ENCODE measurements at regions not wholly inside any gene's neighbourhood (a gene's known extent, or its start where the extent isn't known, plus 50 kb on each side); places are given as distances from the start of the nearest gene placed in this dataset.

DNA sequence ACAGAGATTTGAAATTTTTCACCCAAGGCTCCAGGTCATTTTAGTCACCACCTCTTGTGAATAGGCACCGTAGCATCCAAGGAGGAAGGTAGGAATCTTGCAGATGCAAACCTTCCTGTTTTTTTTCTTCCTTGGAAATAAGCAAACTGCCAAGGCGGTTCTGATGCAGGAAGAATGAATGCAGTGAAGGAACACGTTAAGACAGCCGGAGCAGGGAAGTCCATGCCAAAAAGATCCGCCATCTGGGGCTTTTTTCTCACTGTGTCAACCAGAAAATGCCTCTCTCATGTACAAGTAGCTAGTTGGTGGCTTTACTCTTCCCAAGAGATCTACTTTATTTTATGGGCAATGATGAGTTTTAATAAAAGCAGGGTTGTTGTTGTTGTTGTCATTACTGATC is 142.4 kb downstream of the ZIC5 start:
- no peaks in the 10 kb centered on the region for H3K9me3 ChIP-seq (ENCODE audit: insufficient read depth, low read length)
- no peak overlapping the region for H3K4me3 ChIP-seq (ENCODE audit: low read length)
- no peaks in the 10 kb centered on the region for H4K20me1 ChIP-seq (ENCODE audit: insufficient read depth, low read length)
- no peak overlapping the region for H3K9ac ChIP-seq (ENCODE audit: low read length)
- no peak overlapping the region for H2AFZ ChIP-seq (ENCODE audit: low read depth, low read length)
- no peak overlapping the region for H3K4me2 ChIP-seq (ENCODE audit: low read length)
- 0 out of 2 replicates have a peak, but pooled peaks cover 2% of the 10 kb centered on the region for H3K27me3 ChIP-seq (ENCODE audit: low read depth, low read length)
- no peak for TF ChIP-seq EZH2phosphoT487 (IDR thresholded peaks at IDR 0.05; ENCODE audit: low read depth)
- TF ChIP-seq, protein P1, sequence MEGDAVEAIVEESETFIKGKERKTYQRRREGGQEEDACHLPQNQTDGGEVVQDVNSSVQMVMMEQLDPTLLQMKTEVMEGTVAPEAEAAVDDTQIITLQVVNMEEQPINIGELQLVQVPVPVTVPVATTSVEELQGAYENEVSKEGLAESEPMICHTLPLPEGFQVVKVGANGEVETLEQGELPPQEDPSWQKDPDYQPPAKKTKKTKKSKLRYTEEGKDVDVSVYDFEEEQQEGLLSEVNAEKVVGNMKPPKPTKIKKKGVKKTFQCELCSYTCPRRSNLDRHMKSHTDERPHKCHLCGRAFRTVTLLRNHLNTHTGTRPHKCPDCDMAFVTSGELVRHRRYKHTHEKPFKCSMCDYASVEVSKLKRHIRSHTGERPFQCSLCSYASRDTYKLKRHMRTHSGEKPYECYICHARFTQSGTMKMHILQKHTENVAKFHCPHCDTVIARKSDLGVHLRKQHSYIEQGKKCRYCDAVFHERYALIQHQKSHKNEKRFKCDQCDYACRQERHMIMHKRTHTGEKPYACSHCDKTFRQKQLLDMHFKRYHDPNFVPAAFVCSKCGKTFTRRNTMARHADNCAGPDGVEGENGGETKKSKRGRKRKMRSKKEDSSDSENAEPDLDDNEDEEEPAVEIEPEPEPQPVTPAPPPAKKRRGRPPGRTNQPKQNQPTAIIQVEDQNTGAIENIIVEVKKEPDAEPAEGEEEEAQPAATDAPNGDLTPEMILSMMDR (IDR thresholded peaks at IDR 0.05; ENCODE audit: low read depth, low read length) = no peak
- no peak overlapping the region for H3K27ac ChIP-seq (ENCODE audit: low read length)
- H3K79me2 ChIP-seq (ENCODE audit: low read length) = no peaks in the 10 kb centered on the region
- H3K4me1 ChIP-seq (ENCODE audit: low read length) = no peaks in the 10 kb centered on the region
- H3K36me3 ChIP-seq (replicated peaks; ENCODE audit: low read depth, low read length) = no peaks in the 10 kb centered on the region

- no peaks in the 10 kb centered on the region for H4K20me1 ChIP-seq (ENCODE audit: insufficient read depth, low read length)
- no peak overlapping the region for H3K9ac ChIP-seq (ENCODE audit: low read length)
- no peak for TF ChIP-seq EZH2phosphoT487 (IDR thresholded peaks at IDR 0.05; ENCODE audit: low read depth)
- TF ChIP-seq, protein P1 (IDR thresholded peaks at IDR 0.05; ENCODE audit: low read depth, low read length) = no peak
- H3K27me3 ChIP-seq (ENCODE audit: low read depth, low read length) = 0 out of 2 replicates have a peak, but pooled peaks cover 2% of the 10 kb centered on the region
- no peak overlapping the region for H3K27ac ChIP-seq (ENCODE audit: low read length)
- no peak overlapping the region for H3K4me2 ChIP-seq (ENCODE audit: low read length)
- no peak overlapping the region for H2AFZ ChIP-seq (ENCODE audit: low read depth, low read length)
- H3K79me2 ChIP-seq (ENCODE audit: low read length) = no peaks in the 10 kb centered on the region
- no peaks in the 10 kb centered on the region for H3K9me3 ChIP-seq (ENCODE audit: insufficient read depth, low read length)
- H3K4me3 ChIP-seq (ENCODE audit: low read length) = no peak overlapping the region
- H3K4me1 ChIP-seq (ENCODE audit: low read length) = no peaks in the 10 kb centered on the region
- H3K36me3 ChIP-seq (replicated peaks; ENCODE audit: low read depth, low read length) = no peaks in the 10 kb centered on the region
Measured at GRCh38 chr13:99828735-99829134, 142.8 kb downstream of the ZIC5 start.

DNA sequence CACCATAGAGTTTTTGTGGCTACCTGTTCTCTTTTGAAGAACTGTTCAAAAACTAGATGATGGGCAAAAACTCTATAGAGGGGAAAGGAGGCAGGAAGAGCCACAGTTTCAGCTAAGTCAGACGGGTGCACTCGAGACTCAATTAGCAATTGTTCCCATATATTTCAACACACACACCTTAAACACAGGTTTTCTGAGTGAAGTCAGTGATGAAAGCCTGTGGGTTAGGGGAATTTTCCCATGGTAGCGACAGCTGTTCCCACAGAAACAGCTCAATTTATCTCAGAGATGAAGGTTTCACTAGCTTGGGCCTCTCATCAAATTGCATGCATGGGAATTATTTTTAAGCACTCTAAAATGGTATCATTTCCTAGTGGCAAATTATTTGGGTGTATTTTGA is 143.4 kb downstream of the ZIC5 start:
- TF ChIP-seq, protein P1 (IDR thresholded peaks at IDR 0.05; ENCODE audit: low read depth, low read length) = no peak
- no peak for TF ChIP-seq EZH2phosphoT487 (IDR thresholded peaks at IDR 0.05; ENCODE audit: low read depth)
- Histone ChIP-seq H3K9me3 (ENCODE audit: insufficient read depth, low read length) (no peaks in the 10 kb centered on the region), H3K9ac (ENCODE audit: low read length) (no peak overlapping the region), H2AFZ (ENCODE audit: low read depth, low read length) (no peak overlapping the region), H3K36me3 (replicated peaks; ENCODE audit: low read depth, low read length) (no peaks in the 10 kb centered on the region), H4K20me1 (ENCODE audit: insufficient read depth, low read length) (no peaks in the 10 kb centered on the region), H3K4me3 (ENCODE audit: low read length) (no peak overlapping the region), H3K4me2 (ENCODE audit: low read length) (no peak overlapping the region), H3K27ac (ENCODE audit: low read length) (no peak overlapping the region), H3K79me2 (ENCODE audit: low read length) (no peaks in the 10 kb centered on the region), H3K27me3 (ENCODE audit: low read depth, low read length) (0 out of 2 replicates have a peak, but pooled peaks cover 4% of the 10 kb centered on the region), H3K4me1 (ENCODE audit: low read length) (no peaks in the 10 kb centered on the region)

DNA sequence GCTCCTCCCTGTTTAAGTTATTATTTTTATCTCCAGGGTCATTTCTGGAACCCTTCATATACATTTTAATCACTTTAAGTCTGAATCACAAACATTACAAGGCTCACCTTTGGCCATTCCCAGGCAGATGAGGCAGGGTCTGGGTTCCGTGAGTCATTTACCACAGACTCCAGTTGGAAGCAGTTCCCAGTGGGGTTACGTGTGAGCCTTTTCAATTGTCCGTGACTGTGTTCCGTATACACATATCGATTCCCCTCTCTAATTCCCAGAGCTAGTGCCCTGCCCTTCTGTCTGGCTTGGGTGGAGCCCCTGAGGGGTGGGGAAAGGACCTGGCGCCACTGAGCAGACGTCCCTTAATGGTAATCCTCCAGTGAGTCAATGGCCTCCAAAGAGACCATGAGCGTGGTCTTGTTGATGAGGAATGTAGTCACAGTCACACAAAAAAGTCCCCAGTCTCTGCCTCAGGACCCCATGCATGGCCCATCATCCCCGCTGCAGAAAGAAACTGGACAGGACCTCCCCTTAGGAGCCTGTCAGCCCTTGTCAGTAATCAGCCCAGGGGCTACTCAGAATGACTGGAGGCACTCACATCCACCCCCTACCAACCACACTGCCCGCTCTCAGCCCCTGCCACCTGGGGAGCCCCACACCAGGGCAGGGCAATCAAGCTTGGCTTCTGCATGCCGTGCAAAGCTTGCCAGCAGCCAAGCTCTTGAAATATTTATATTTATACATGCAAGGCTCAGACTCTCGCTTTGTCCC is 144.4 kb downstream of the ZIC5 start:
- no peak overlapping the region for H3K27ac ChIP-seq (ENCODE audit: low read length)
- 0 out of 2 replicates have a peak, but pooled peaks cover 4% of the 10 kb centered on the region for H3K27me3 ChIP-seq (ENCODE audit: low read depth, low read length)
- no peaks in the 10 kb centered on the region for H3K36me3 ChIP-seq (replicated peaks; ENCODE audit: low read depth, low read length)
- no peak overlapping the region for H3K9ac ChIP-seq (ENCODE audit: low read length)
- no peaks in the 10 kb centered on the region for H3K4me1 ChIP-seq (ENCODE audit: low read length)
- H4K20me1 ChIP-seq (ENCODE audit: insufficient read depth, low read length) = no peaks in the 10 kb centered on the region
- H3K4me3 ChIP-seq (ENCODE audit: low read length) = no peak overlapping the region
- TF ChIP-seq, protein P1 (IDR thresholded peaks at IDR 0.05; ENCODE audit: low read depth, low read length) = no peak
- TF ChIP-seq EZH2phosphoT487 (IDR thresholded peaks at IDR 0.05; ENCODE audit: low read depth) = no peak
- H2AFZ ChIP-seq (ENCODE audit: low read depth, low read length) = no peak overlapping the region
- no peak overlapping the region for H3K4me2 ChIP-seq (ENCODE audit: low read length)
- H3K9me3 ChIP-seq (ENCODE audit: insufficient read depth, low read length) = no peaks in the 10 kb centered on the region
- no peaks in the 10 kb centered on the region for H3K79me2 ChIP-seq (ENCODE audit: low read length)
